ENCODE measurements at regions not wholly inside any gene's neighbourhood (a gene's known extent, or its start where the extent isn't known, plus 50 kb on each side); places are given as distances from the start of the nearest gene placed in this dataset.

- ChIA-PET POLR2A (no interaction called here), CTCF (interaction anchor here (1.2 kb wide), 1 partner anchor 50 kb away, joined by 9 read pairs; no protein-coding TSS in a partner anchor)
- DNase-seq (ENCODE audit: extremely low spot score), result no peak
- TF ChIP-seq NFRKB (IDR thresholded peaks at IDR 0.05) (no peak), CTBP1 (IDR thresholded peaks at IDR 0.05; ENCODE audit: borderline replicate concordance) (no peak), ELF4 (IDR thresholded peaks at IDR 0.05) (no peak), SUZ12 (IDR thresholded peaks at IDR 0.05) (no peak), TARDBP (IDR thresholded peaks at IDR 0.05) (no peak), L3MBTL2 (conservative IDR thresholded peaks at IDR 0.05) (no peak), FOXK2 (IDR thresholded peaks at IDR 0.05) (no peak)
Measured at GRCh38 chr12:3987571-3987970, 114.4 kb upstream of the PARP11 start.

GRCh38 chr12:3980504-3981272 is 107.5 kb upstream of the PARP11 start:
- no peak for TF ChIP-seq FOXA1 (IDR thresholded peaks at IDR 0.05)
- no peak for TF ChIP-seq L3MBTL2 (conservative IDR thresholded peaks at IDR 0.05)
- no peak for TF ChIP-seq ZNF384 (IDR thresholded peaks at IDR 0.05)
- TF ChIP-seq TARDBP (IDR thresholded peaks at IDR 0.05), result no peak
- TF ChIP-seq ARNT (IDR thresholded peaks at IDR 0.05), result no peak
- no peak for TF ChIP-seq NFRKB (IDR thresholded peaks at IDR 0.05)
- no peak for TF ChIP-seq ELF4 (IDR thresholded peaks at IDR 0.05)
- no peak for TF ChIP-seq HDGF (IDR thresholded peaks at IDR 0.05; ENCODE audit: borderline replicate concordance)
- TF ChIP-seq FOXM1 (IDR thresholded peaks at IDR 0.05; ENCODE audit: borderline replicate concordance), result no peak
- TF ChIP-seq SP1 (IDR thresholded peaks at IDR 0.05), result no peak
- TF ChIP-seq CTBP1 (IDR thresholded peaks at IDR 0.05; ENCODE audit: borderline replicate concordance), result no peak
- TF ChIP-seq BHLHE40 (IDR thresholded peaks at IDR 0.05; ENCODE audit: borderline replicate concordance), result no peak
- TF ChIP-seq PKNOX1 (IDR thresholded peaks at IDR 0.05), result no peak
- TF ChIP-seq SUZ12 (IDR thresholded peaks at IDR 0.05), result no peak
- TF ChIP-seq FOXK2 (IDR thresholded peaks at IDR 0.05), result no peak
- TF ChIP-seq LEF1 (IDR thresholded peaks at IDR 0.05; ENCODE audit: borderline replicate concordance), result no peak
- no peak for DNase-seq (ENCODE audit: extremely low spot score)
- CTCF ChIA-PET, result no interaction called here
- POLR2A ChIA-PET, result no interaction called here

- ChIA-PET CTCF (no interaction called here), POLR2A (no interaction called here)
- TF ChIP-seq ZNF384 (IDR thresholded peaks at IDR 0.05) (no peak), PKNOX1 (IDR thresholded peaks at IDR 0.05) (no peak), LEF1 (IDR thresholded peaks at IDR 0.05; ENCODE audit: borderline replicate concordance) (no peak), HDGF (IDR thresholded peaks at IDR 0.05; ENCODE audit: borderline replicate concordance) (no peak), TARDBP (IDR thresholded peaks at IDR 0.05) (no peak), L3MBTL2 (conservative IDR thresholded peaks at IDR 0.05) (no peak), FOXA1 (IDR thresholded peaks at IDR 0.05) (no peak), FOXK2 (IDR thresholded peaks at IDR 0.05) (no peak), SP1 (IDR thresholded peaks at IDR 0.05) (no peak), NFRKB (IDR thresholded peaks at IDR 0.05) (no peak), ARNT (IDR thresholded peaks at IDR 0.05) (no peak), BHLHE40 (IDR thresholded peaks at IDR 0.05; ENCODE audit: borderline replicate concordance) (no peak), FOXM1 (IDR thresholded peaks at IDR 0.05; ENCODE audit: borderline replicate concordance) (no peak), CTBP1 (IDR thresholded peaks at IDR 0.05; ENCODE audit: borderline replicate concordance) (no peak), ELF4 (IDR thresholded peaks at IDR 0.05) (no peak), SUZ12 (IDR thresholded peaks at IDR 0.05) (no peak)
- no peak for DNase-seq (ENCODE audit: extremely low spot score)
Measured at GRCh38 chr12:3977621-3978020, 104.4 kb upstream of the PARP11 start.

DNA sequence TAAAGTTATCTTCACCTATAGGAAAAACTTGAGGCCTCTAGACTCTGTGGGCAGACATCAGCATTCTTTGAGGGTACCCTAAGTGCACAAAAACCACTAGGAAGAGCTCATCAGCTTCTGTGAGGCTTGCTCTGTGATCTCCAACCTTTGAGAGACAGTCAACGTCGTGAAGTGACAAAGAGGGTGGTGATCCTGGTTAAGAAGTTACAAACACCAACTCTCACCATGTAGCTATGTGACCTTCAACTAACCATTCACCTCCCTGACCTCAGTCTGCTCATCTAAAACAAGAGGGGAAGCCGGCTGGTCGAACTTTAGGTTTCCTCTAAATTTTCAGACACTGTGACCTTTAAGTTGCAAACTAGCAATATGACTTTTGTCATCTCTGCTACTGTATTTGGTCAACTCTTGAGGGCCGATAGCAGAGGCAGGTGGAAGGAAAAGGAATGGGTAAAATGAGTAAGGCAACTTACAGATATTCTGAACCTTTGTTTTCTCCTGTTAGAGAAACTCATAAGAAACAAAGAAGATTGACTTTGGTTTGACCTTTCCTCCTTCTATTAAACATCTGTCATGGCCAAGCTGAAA is 103.2 kb upstream of the PARP11 start:
- no peak for TF ChIP-seq NFRKB (IDR thresholded peaks at IDR 0.05)
- TF ChIP-seq CTBP1 (IDR thresholded peaks at IDR 0.05; ENCODE audit: borderline replicate concordance), result no peak
- no peak for TF ChIP-seq ZNF384 (IDR thresholded peaks at IDR 0.05)
- TF ChIP-seq HDGF (IDR thresholded peaks at IDR 0.05; ENCODE audit: borderline replicate concordance), result no peak
- TF ChIP-seq FOXK2 (IDR thresholded peaks at IDR 0.05), result no peak
- TF ChIP-seq BHLHE40 (IDR thresholded peaks at IDR 0.05; ENCODE audit: borderline replicate concordance), result no peak
- TF ChIP-seq PKNOX1 (IDR thresholded peaks at IDR 0.05), result no peak
- no peak for TF ChIP-seq FOXM1 (IDR thresholded peaks at IDR 0.05; ENCODE audit: borderline replicate concordance)
- no peak for TF ChIP-seq TARDBP (IDR thresholded peaks at IDR 0.05)
- no peak for TF ChIP-seq FOXA1 (IDR thresholded peaks at IDR 0.05)
- TF ChIP-seq SP1 (IDR thresholded peaks at IDR 0.05), result no peak
- no peak for TF ChIP-seq LEF1 (IDR thresholded peaks at IDR 0.05; ENCODE audit: borderline replicate concordance)
- ChIA-PET CTCF (no interaction called here), POLR2A (no interaction called here)
- DNase-seq (ENCODE audit: extremely low spot score), result no peak

DNA sequence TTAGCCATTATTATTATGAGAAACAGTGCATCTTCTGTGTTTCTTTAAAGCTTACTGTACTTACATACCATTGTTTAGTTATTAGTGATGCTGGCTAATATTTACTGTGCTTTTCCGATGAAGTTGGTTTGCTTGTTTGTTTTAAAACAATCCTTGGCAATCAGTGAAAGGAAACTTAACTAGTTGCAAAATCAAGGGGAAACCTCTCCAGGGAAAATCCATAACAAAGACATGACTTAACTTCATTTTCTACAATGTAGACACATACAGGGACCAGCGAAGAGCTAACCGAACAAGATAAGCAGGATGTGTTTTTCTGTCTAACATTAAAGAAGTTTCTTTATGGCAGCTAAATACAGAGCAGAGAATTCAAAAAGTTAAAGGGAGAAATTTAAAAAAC is 102.5 kb upstream of the PARP11 start:
- POLR2A ChIA-PET, result no interaction called here

More for the DNA sequence above, 102.5 kb upstream of the PARP11 start:
- CTCF ChIA-PET, result no interaction called here
- TF ChIP-seq NFRKB (IDR thresholded peaks at IDR 0.05) (no peak), SUZ12 (IDR thresholded peaks at IDR 0.05) (no peak), L3MBTL2 (conservative IDR thresholded peaks at IDR 0.05) (no peak), BHLHE40 (IDR thresholded peaks at IDR 0.05; ENCODE audit: borderline replicate concordance) (no peak), CTBP1 (IDR thresholded peaks at IDR 0.05; ENCODE audit: borderline replicate concordance) (no peak), HDGF (IDR thresholded peaks at IDR 0.05; ENCODE audit: borderline replicate concordance) (no peak), FOXA1 (IDR thresholded peaks at IDR 0.05) (no peak), ARNT (IDR thresholded peaks at IDR 0.05) (no peak), TARDBP (IDR thresholded peaks at IDR 0.05) (no peak), FOXM1 (IDR thresholded peaks at IDR 0.05; ENCODE audit: borderline replicate concordance) (no peak), SP1 (IDR thresholded peaks at IDR 0.05) (no peak), FOXK2 (IDR thresholded peaks at IDR 0.05) (no peak), LEF1 (IDR thresholded peaks at IDR 0.05; ENCODE audit: borderline replicate concordance) (no peak), PKNOX1 (IDR thresholded peaks at IDR 0.05) (no peak), ELF4 (IDR thresholded peaks at IDR 0.05) (no peak), ZNF384 (IDR thresholded peaks at IDR 0.05) (no peak)
- no peak for DNase-seq (ENCODE audit: extremely low spot score)

All from HEK293T (cell line).